Neural progenitor cell (in vitro differentiated cells): ENCODE measurements at regions not wholly inside any gene's neighbourhood (a gene's known extent, or its start where the extent isn't known, plus 50 kb on each side); places are given as distances from the start of the nearest gene placed in this dataset.
"Not testable (repeated sequence)": the region's sequence is repeated elsewhere in the genome, so short reads cannot be mapped to it uniquely, and the experiment has no call there.

Experiments
- CTCF ChIP-seq: fragments of 200-600 bp; sonication (generic); IDR thresholded peaks from 2 replicates; pipeline ENCODE4 v1.5.1; 2017; ENCODE audit warnings: antibody characterized with exemption, mild to moderate bottlenecking
- EZH2 ChIP-seq: fragments of 200-600 bp; sonication (generic); IDR thresholded peaks from 2 replicates; pipeline ENCODE4 v1.6.1; 2017; ENCODE audit warnings: antibody characterized with exemption, mild to moderate bottlenecking, moderate library complexity

DNA sequence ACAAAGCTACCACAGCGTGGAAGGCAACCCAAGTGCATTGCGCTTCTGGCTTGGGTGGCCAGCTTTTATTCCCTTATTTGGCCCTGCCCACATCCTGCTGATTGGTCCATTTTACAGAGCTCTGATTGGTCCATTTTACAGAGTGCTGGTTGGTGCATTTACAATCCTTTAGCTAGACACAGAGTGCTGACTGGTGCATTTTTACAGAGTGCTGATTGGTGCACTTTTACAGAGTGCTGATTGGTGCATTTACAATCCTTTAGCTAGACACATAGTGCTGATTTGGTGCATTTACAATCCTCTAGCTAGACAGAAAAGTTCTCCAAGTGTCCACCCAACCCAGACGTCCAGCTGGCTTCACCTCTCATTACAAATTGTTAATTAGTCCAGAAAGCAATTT, 1936.6 kb upstream of the AGA start:
- TF ChIP-seq CTCF, EZH2: not testable (repeated sequence)
